ENCODE measurements at regions not wholly inside any gene's neighbourhood (a gene's known extent, or its start where the extent isn't known, plus 50 kb on each side); places are given as distances from the start of the nearest gene placed in this dataset.

DNA sequence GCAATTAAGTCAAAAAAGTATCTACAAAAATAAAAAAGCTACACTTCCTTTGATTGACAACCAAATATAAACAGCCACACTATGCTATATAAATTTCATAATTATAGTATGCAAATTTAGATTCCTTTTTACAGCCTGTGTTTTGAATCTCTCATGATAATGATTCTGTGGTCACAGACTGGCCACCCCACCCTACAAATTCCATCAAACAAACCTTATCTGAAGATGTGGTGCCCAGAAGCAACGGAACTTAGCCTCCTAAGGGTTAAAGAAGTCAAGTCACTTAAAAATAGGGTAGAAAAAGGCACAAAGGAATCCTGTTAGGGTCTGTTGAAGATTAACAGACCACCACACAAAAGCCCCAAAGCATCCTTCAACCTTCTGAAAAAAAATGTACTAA, 351.8 kb downstream of the INHBA start:
- no peak for TF ChIP-seq TAF1 (IDR thresholded peaks at IDR 0.05; ENCODE audit: borderline replicate concordance, low read depth, low read length)
- TF ChIP-seq NRF1 (IDR thresholded peaks at IDR 0.05; ENCODE audit: low read depth, low read length) = no peak
- TF ChIP-seq YY1 (IDR thresholded peaks at IDR 0.05; ENCODE audit: low read depth) = no peak
- TF ChIP-seq, protein P1, sequence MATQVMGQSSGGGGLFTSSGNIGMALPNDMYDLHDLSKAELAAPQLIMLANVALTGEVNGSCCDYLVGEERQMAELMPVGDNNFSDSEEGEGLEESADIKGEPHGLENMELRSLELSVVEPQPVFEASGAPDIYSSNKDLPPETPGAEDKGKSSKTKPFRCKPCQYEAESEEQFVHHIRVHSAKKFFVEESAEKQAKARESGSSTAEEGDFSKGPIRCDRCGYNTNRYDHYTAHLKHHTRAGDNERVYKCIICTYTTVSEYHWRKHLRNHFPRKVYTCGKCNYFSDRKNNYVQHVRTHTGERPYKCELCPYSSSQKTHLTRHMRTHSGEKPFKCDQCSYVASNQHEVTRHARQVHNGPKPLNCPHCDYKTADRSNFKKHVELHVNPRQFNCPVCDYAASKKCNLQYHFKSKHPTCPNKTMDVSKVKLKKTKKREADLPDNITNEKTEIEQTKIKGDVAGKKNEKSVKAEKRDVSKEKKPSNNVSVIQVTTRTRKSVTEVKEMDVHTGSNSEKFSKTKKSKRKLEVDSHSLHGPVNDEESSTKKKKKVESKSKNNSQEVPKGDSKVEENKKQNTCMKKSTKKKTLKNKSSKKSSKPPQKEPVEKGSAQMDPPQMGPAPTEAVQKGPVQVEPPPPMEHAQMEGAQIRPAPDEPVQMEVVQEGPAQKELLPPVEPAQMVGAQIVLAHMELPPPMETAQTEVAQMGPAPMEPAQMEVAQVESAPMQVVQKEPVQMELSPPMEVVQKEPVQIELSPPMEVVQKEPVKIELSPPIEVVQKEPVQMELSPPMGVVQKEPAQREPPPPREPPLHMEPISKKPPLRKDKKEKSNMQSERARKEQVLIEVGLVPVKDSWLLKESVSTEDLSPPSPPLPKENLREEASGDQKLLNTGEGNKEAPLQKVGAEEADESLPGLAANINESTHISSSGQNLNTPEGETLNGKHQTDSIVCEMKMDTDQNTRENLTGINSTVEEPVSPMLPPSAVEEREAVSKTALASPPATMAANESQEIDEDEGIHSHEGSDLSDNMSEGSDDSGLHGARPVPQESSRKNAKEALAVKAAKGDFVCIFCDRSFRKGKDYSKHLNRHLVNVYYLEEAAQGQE (IDR thresholded peaks at IDR 0.05; ENCODE audit: low read depth, low read length) = no peak
- no peak for TF ChIP-seq CTCF (IDR thresholded peaks at IDR 0.05)
- TF ChIP-seq GABPA (IDR thresholded peaks at IDR 0.05; ENCODE audit: low read depth) = no peak
- TF ChIP-seq IRF3 (IDR thresholded peaks at IDR 0.05; ENCODE audit: low read depth, low read length) = no peak
- TF ChIP-seq, protein P2, sequence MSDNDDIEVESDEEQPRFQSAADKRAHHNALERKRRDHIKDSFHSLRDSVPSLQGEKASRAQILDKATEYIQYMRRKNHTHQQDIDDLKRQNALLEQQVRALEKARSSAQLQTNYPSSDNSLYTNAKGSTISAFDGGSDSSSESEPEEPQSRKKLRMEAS (IDR thresholded peaks at IDR 0.05; ENCODE audit: low read depth) = no peak
- no peak for TF ChIP-seq TCF12 (IDR thresholded peaks at IDR 0.05)
- no peak for TF ChIP-seq POLR2AphosphoS5 (IDR thresholded peaks at IDR 0.05; ENCODE audit: low read depth, low read length)

Measured in SK-N-SH (cell line).